ENCODE measurements at regions not wholly inside any gene's neighbourhood (a gene's known extent, or its start where the extent isn't known, plus 50 kb on each side); places are given as distances from the start of the nearest gene placed in this dataset.

DNA sequence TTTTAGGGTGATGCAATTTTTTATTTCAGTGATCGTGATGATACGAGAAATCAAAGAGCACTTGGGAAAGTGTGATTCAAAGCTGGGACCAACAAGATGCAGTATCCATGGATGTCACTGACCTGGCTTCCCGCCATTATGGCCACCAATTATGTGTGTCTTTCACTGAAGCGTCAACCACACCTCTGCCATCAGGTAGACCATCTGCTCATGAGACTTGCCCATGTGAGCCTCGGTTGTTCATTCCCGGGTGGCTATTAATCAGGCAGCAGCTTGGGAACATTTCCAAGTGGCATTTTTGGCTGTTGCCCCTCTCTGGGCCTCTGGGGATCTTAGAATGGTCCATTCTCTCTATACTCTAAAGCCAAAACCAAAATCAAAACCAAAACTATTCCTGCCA lies 436.0 kb upstream of the ADAMTSL1 start:
- TF ChIP-seq NR3C1 (CRISPR knock-in tag; conservative IDR thresholded peaks at IDR 0.05; ENCODE audit: low read depth) (no peak), SMAD3 (CRISPR knock-in tag; IDR thresholded peaks at IDR 0.05; ENCODE audit: borderline replicate concordance) (no peak), GABPB1 (CRISPR knock-in tag; IDR thresholded peaks at IDR 0.05) (no peak), MXD4 (CRISPR knock-in tag; IDR thresholded peaks at IDR 0.05; ENCODE audit: borderline replicate concordance) (no peak), HMGA2 (CRISPR knock-in tag; IDR thresholded peaks at IDR 0.05) (no peak), ZNF671 (CRISPR knock-in tag; IDR thresholded peaks at IDR 0.05) (no peak), RELA (CRISPR knock-in tag; IDR thresholded peaks at IDR 0.05; ENCODE audit: borderline replicate concordance) (no peak)
- TF ChIP-seq, protein P1, sequence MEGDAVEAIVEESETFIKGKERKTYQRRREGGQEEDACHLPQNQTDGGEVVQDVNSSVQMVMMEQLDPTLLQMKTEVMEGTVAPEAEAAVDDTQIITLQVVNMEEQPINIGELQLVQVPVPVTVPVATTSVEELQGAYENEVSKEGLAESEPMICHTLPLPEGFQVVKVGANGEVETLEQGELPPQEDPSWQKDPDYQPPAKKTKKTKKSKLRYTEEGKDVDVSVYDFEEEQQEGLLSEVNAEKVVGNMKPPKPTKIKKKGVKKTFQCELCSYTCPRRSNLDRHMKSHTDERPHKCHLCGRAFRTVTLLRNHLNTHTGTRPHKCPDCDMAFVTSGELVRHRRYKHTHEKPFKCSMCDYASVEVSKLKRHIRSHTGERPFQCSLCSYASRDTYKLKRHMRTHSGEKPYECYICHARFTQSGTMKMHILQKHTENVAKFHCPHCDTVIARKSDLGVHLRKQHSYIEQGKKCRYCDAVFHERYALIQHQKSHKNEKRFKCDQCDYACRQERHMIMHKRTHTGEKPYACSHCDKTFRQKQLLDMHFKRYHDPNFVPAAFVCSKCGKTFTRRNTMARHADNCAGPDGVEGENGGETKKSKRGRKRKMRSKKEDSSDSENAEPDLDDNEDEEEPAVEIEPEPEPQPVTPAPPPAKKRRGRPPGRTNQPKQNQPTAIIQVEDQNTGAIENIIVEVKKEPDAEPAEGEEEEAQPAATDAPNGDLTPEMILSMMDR (IDR thresholded peaks at IDR 0.05): no peak
- TF ChIP-seq, protein P2, sequence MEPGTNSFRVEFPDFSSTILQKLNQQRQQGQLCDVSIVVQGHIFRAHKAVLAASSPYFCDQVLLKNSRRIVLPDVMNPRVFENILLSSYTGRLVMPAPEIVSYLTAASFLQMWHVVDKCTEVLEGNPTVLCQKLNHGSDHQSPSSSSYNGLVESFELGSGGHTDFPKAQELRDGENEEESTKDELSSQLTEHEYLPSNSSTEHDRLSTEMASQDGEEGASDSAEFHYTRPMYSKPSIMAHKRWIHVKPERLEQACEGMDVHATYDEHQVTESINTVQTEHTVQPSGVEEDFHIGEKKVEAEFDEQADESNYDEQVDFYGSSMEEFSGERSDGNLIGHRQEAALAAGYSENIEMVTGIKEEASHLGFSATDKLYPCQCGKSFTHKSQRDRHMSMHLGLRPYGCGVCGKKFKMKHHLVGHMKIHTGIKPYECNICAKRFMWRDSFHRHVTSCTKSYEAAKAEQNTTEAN (CRISPR knock-in tag; IDR thresholded peaks at IDR 0.05): no peak
- TF ChIP-seq, protein P3, sequence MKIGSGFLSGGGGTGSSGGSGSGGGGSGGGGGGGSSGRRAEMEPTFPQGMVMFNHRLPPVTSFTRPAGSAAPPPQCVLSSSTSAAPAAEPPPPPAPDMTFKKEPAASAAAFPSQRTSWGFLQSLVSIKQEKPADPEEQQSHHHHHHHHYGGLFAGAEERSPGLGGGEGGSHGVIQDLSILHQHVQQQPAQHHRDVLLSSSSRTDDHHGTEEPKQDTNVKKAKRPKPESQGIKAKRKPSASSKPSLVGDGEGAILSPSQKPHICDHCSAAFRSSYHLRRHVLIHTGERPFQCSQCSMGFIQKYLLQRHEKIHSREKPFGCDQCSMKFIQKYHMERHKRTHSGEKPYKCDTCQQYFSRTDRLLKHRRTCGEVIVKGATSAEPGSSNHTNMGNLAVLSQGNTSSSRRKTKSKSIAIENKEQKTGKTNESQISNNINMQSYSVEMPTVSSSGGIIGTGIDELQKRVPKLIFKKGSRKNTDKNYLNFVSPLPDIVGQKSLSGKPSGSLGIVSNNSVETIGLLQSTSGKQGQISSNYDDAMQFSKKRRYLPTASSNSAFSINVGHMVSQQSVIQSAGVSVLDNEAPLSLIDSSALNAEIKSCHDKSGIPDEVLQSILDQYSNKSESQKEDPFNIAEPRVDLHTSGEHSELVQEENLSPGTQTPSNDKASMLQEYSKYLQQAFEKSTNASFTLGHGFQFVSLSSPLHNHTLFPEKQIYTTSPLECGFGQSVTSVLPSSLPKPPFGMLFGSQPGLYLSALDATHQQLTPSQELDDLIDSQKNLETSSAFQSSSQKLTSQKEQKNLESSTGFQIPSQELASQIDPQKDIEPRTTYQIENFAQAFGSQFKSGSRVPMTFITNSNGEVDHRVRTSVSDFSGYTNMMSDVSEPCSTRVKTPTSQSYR (CRISPR knock-in tag; IDR thresholded peaks at IDR 0.05): no peak
- TF ChIP-seq, protein P4, sequence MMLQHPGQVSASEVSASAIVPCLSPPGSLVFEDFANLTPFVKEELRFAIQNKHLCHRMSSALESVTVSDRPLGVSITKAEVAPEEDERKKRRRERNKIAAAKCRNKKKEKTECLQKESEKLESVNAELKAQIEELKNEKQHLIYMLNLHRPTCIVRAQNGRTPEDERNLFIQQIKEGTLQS (CRISPR knock-in tag; conservative IDR thresholded peaks at IDR 0.05): no peak
- TF ChIP-seq, protein P5, sequence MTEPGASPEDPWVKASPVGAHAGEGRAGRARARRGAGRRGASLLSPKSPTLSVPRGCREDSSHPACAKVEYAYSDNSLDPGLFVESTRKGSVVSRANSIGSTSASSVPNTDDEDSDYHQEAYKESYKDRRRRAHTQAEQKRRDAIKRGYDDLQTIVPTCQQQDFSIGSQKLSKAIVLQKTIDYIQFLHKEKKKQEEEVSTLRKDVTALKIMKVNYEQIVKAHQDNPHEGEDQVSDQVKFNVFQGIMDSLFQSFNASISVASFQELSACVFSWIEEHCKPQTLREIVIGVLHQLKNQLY (CRISPR knock-in tag; IDR thresholded peaks at IDR 0.05): no peak
- TF ChIP-seq, protein P6, sequence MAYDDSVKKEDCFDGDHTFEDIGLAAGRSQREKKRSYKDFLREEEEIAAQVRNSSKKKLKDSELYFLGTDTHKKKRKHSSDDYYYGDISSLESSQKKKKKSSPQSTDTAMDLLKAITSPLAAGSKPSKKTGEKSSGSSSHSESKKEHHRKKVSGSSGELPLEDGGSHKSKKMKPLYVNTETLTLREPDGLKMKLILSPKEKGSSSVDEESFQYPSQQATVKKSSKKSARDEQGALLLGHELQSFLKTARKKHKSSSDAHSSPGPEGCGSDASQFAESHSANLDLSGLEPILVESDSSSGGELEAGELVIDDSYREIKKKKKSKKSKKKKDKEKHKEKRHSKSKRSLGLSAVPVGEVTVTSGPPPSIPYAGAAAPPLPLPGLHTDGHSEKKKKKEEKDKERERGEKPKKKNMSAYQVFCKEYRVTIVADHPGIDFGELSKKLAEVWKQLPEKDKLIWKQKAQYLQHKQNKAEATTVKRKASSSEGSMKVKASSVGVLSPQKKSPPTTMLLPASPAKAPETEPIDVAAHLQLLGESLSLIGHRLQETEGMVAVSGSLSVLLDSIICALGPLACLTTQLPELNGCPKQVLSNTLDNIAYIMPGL (CRISPR knock-in tag; IDR thresholded peaks at IDR 0.05): no peak
- TF ChIP-seq, protein P7, sequence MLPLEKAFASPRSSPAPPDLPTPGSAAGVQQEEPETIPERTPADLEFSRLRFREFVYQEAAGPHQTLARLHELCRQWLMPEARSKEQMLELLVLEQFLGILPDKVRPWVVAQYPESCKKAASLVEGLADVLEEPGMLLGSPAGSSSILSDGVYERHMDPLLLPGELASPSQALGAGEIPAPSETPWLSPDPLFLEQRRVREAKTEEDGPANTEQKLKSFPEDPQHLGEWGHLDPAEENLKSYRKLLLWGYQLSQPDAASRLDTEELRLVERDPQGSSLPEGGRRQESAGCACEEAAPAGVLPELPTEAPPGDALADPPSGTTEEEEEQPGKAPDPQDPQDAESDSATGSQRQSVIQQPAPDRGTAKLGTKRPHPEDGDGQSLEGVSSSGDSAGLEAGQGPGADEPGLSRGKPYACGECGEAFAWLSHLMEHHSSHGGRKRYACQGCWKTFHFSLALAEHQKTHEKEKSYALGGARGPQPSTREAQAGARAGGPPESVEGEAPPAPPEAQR (CRISPR knock-in tag; IDR thresholded peaks at IDR 0.05): no peak

Data from WTC11 (cell line).